DND-41 (cell line): ENCODE measurements at regions not wholly inside any gene's neighbourhood (a gene's known extent, or its start where the extent isn't known, plus 50 kb on each side); places are given as distances from the start of the nearest gene placed in this dataset.

Source experiments
- ATAC-seq: fragments of 200-7000 bp; cut with Tn5 transposase; 3 replicates; pipeline ENCODE4 v1.9.1; 2021; ENCODE audit warnings: low read depth; ENCODE audit not compliant: insufficient read depth
- DNase-seq: peaks from one replicate; pipeline ENCODE4 v3.0.0-alpha.2; 2020
- H2AFZ ChIP-seq: 2 replicates; pipeline ENCODE4 v1.6.0; 2012; ENCODE audit warnings: low read depth, low read length
- H3K27ac ChIP-seq: 2 replicates; pipeline ENCODE4 v1.5.1; 2012; ENCODE audit warnings: low read length, inconsistent platforms
- H3K27me3 ChIP-seq: fragments of 200-600 bp; sonication (generic); 2 replicates; pipeline ENCODE4 v1.6.0; 2012; ENCODE audit warnings: low read length, mild to moderate bottlenecking, inconsistent platforms; ENCODE audit not compliant: insufficient read depth, poor library complexity
- H3K36me3 ChIP-seq: 2 replicates; pipeline ENCODE4 v1.5.1; 2012; ENCODE audit warnings: low read length, inconsistent platforms; ENCODE audit not compliant: insufficient read depth
- H3K4me1 ChIP-seq: 2 replicates; pipeline ENCODE4 v1.5.1; 2012; ENCODE audit warnings: mild to moderate bottlenecking, low read length; ENCODE audit not compliant: insufficient read depth
- H3K4me2 ChIP-seq: 2 replicates; pipeline ENCODE4 v1.6.0; 2012; ENCODE audit warnings: mild to moderate bottlenecking, moderate library complexity, low read length, inconsistent platforms; ENCODE audit not compliant: insufficient read depth
- H3K4me3 ChIP-seq, 2 experiments: fragments of 200-600 bp in 1 of 2; shearing (Covaris generic) in 1 of 2; 2 replicates each; pipeline ENCODE4 v1.5.1; 2012 to 2016; ENCODE audit warnings: inconsistent platforms in 2 of 2, low read length in 2 of 2, mild to moderate bottlenecking in 2 of 2, low read depth in 1 of 2, moderate library complexity in 1 of 2
- H3K79me2 ChIP-seq: 2 replicates; pipeline ENCODE4 v1.6.0; 2012; ENCODE audit warnings: low read length, inconsistent platforms; ENCODE audit not compliant: insufficient read depth
- H3K9ac ChIP-seq: 2 replicates; pipeline ENCODE4 v1.6.0; 2012; ENCODE audit warnings: low read depth, mild to moderate bottlenecking, inconsistent platforms, low read length, moderate library complexity
- H3K9me3 ChIP-seq: 2 replicates; pipeline ENCODE4 v1.5.1; 2012; ENCODE audit warnings: low read length, moderate library complexity, mild to moderate bottlenecking, inconsistent platforms; ENCODE audit not compliant: insufficient read depth, severe bottlenecking
- H4K20me1 ChIP-seq: 2 replicates; pipeline ENCODE4 v1.6.0; 2012; ENCODE audit warnings: low read length; ENCODE audit not compliant: insufficient read depth
- EZH2 ChIP-seq: IDR thresholded peaks from 3 replicates; pipeline ENCODE4 v1.6.1; 2012; ENCODE audit warnings: borderline replicate concordance, low read depth, mild to moderate bottlenecking, moderate library complexity, low read length, inconsistent platforms; ENCODE audit not compliant: severe bottlenecking
- TF ChIP-seq, protein P1 (sequence below): IDR thresholded peaks from 2 replicates; pipeline ENCODE4 v1.5.1; 2012; ENCODE audit warnings: borderline replicate concordance, low read length, moderate library complexity, mild to moderate bottlenecking; ENCODE audit not compliant: poor library complexity, severe bottlenecking; ENCODE audit errors: extremely low read depth

DNA sequence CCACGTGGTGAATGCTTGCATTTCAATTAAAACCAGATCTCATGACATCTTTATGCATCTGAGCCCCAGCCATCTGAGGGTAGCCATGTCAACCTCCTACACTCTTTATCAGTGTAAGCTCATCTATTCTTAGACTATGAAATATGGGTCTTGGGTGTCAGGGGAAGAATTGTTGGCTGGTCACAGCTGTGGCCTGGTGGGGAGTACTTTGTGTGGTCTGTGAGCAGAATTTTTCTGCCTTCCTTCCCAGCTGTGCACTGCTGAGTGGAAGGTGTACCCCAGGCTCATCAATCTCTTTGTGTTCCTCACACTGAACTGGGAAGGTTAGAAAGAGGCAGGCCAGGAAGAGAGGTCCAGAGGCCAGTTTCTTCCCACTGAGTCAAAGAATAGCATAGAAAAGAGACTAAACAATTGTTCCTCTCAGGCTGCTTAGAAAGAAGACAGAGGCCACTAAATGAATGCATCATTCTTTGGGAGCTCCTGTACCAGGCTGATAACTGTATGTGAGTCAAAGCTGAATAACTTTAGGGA is 202.7 kb upstream of the RGMB start:
- H3K4me1 ChIP-seq, result no peaks in the 10 kb centered on the region
- H3K27me3 ChIP-seq, result no peaks in the 10 kb centered on the region
- no peak overlapping the region for H3K27ac ChIP-seq
- no peak overlapping the region for H3K4me3 ChIP-seq
- TF ChIP-seq EZH2, result no peak
- TF ChIP-seq, protein P1, sequence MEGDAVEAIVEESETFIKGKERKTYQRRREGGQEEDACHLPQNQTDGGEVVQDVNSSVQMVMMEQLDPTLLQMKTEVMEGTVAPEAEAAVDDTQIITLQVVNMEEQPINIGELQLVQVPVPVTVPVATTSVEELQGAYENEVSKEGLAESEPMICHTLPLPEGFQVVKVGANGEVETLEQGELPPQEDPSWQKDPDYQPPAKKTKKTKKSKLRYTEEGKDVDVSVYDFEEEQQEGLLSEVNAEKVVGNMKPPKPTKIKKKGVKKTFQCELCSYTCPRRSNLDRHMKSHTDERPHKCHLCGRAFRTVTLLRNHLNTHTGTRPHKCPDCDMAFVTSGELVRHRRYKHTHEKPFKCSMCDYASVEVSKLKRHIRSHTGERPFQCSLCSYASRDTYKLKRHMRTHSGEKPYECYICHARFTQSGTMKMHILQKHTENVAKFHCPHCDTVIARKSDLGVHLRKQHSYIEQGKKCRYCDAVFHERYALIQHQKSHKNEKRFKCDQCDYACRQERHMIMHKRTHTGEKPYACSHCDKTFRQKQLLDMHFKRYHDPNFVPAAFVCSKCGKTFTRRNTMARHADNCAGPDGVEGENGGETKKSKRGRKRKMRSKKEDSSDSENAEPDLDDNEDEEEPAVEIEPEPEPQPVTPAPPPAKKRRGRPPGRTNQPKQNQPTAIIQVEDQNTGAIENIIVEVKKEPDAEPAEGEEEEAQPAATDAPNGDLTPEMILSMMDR, result no peak
- H3K4me2 ChIP-seq, result no peak overlapping the region
- H3K9ac ChIP-seq, result no peak overlapping the region
- no peaks in the 10 kb centered on the region for H3K79me2 ChIP-seq
- H4K20me1 ChIP-seq, result no peaks in the 10 kb centered on the region
- no peak overlapping the region for H2AFZ ChIP-seq
- DNase-seq (no peak), ATAC-seq (no peak)
- H3K36me3 ChIP-seq, result no peaks in the 10 kb centered on the region
- no peaks in the 10 kb centered on the region for H3K9me3 ChIP-seq

DNA sequence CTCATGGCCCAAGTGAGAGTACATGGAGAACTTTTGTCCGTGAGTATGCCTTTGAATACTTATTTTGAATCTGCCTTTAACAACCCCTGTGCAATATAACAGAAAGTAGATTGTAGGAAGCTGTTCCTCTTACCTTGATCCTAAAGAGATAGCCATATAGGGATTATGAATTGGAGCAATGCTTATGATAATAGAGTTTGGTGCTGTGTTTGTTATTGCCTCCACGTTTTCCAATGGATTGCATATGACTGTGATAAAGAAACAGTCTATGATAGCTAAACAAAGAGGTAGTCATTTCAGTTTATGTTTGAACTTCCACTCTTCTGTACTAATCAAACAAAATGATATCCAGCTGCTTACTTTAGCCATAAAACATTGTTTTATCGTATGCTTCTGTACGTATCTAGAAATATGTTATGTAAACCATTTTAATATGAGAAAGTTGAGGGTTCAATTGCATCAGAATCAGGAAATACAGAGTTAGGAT is 199.6 kb upstream of the RGMB start:
- H3K9ac ChIP-seq, result no peak overlapping the region
- no peaks in the 10 kb centered on the region for H3K9me3 ChIP-seq
- H3K36me3 ChIP-seq, result no peaks in the 10 kb centered on the region
- no peak overlapping the region for H3K4me2 ChIP-seq
- no peak overlapping the region for H3K27ac ChIP-seq
- DNase-seq, result no peak
- no peaks in the 10 kb centered on the region for H3K79me2 ChIP-seq
- no peak overlapping the region for H3K4me3 ChIP-seq
- no peak for ATAC-seq
- H3K4me1 ChIP-seq, result no peaks in the 10 kb centered on the region
- no peaks in the 10 kb centered on the region for H4K20me1 ChIP-seq
- no peaks in the 10 kb centered on the region for H3K27me3 ChIP-seq
- no peak overlapping the region for H2AFZ ChIP-seq
- no peak for TF ChIP-seq EZH2
- TF ChIP-seq, protein P1, result no peak

DNA sequence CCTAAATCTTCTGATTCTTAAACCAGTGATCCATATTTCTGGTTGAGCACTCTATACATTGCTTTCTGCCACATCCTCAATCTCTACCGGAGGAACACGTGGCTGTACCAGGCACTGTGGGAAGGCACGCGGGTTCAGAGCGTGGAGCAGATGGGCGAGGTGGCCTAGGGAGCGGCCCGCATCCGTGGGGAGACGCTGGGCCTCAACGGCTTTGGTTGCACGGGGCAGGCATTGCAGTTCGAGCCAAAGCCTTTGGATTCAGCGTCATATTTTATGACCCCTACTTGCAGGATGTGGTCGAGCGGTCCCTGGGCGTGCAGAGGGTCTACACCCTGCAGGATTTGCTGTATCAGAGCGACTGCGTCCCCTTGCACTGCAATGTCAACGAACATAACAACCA is 197.2 kb upstream of the RGMB start:
- Histone ChIP-seq H3K4me2 (no peak overlapping the region), H3K27ac (no peak overlapping the region), H3K79me2 (no peaks in the 10 kb centered on the region), H3K36me3 (no peaks in the 10 kb centered on the region), H3K9ac (no peak overlapping the region), H4K20me1 (no peaks in the 10 kb centered on the region), H3K4me1 (no peaks in the 10 kb centered on the region), H3K9me3 (no peaks in the 10 kb centered on the region), H2AFZ (no peak overlapping the region), H3K4me3 (no peak overlapping the region), H3K27me3 (no peaks in the 10 kb centered on the region)
- DNase-seq (no peak), ATAC-seq (no peak)
- TF ChIP-seq, protein P1, result no peak
- no peak for TF ChIP-seq EZH2
